Stomach (tissue), 8 donors: ENCODE measurements at regions not wholly inside any gene's neighbourhood (a gene's known extent, or its start where the extent isn't known, plus 50 kb on each side); places are given as distances from the start of the nearest gene placed in this dataset.
A peak's percentile ranks its signal among the peaks of the same experiment; 100 is the strongest.

ENCODE experiments used
- DNase-seq, 2 donors: peaks; one replicate each; pipeline versions ENCODE4 v3.0.0 to v3.0.0-alpha.2; 2013 to 2019
- H3K27ac ChIP-seq, 5 donors: fragments of 200-600 bp in 4 of 5; sonication (generic) in 4 of 5; one replicate each; pipeline ENCODE4 v1.5.1; 2013 to 2019; ENCODE audit warnings: mild to moderate bottlenecking in 1 of 5, moderate library complexity in 1 of 5
- H3K27me3 ChIP-seq, 3 donors: fragments of 200-600 bp; sonication (generic); one replicate each; pipeline ENCODE4 v1.5.1; 2017 to 2019; ENCODE audit warnings: mixed run types in 1 of 3
- H3K36me3 ChIP-seq, 4 donors: fragments of 200-600 bp; sonication (generic); 1 replicate in 3 of 4; 2 replicates in 1 of 4; pipeline ENCODE4 v1.5.1; 2016 to 2019
- H3K4me1 ChIP-seq, 4 donors: fragments of 200-600 bp; sonication (generic); one replicate each; pipeline ENCODE4 v1.5.1; 2016 to 2019
- H3K4me3 ChIP-seq, 4 donors: fragments of 200-600 bp; sonication (generic) in 3 of 4; one replicate each; pipeline ENCODE4 v1.5.1; 2016 to 2019; ENCODE audit warnings: mild to moderate bottlenecking in 1 of 4
- H3K9me3 ChIP-seq, 4 donors: fragments of 200-600 bp; sonication (generic); one replicate each; pipeline ENCODE4 v1.5.1; 2016 to 2019
- CTCF ChIP-seq, 7 experiments: fragments of 450-650 bp in 4 of 7; fragments of 200-600 bp in 3 of 7; sonication (generic) in 3 of 7; IDR thresholded peaks; one replicate each; pipeline ENCODE4 v1.5.1; 2016 to 2019; ENCODE audit warnings: antibody characterized with exemption in 7 of 7, control low read depth in 2 of 7, mild to moderate bottlenecking in 1 of 7
- EP300 ChIP-seq: sonication (generic); formaldehyde crosslinking; IDR thresholded peaks from one replicate; pipeline ENCODE4 v1.6.1; 2017; ENCODE audit warnings: antibody characterized with exemption
- POLR2A ChIP-seq, 4 donors: fragments of 450-650 bp; IDR thresholded peaks; one replicate each; pipeline ENCODE4 v1.6.1; 2016; ENCODE audit warnings: antibody characterized with exemption in 4 of 4, control low read depth in 2 of 4, mild to moderate bottlenecking in 1 of 4, moderate library complexity in 1 of 4
- POLR2AphosphoS5 ChIP-seq, 3 donors: sonication (generic); formaldehyde crosslinking; IDR thresholded peaks; one replicate each; pipeline ENCODE4 v1.6.1; 2016; ENCODE audit warnings: antibody characterized with exemption in 3 of 3
- WGBS, 5 donors: extraction: QIAGEN DNeasy Blood & Tissue Kit in 3 of 5; methylation state at CpG; one replicate each; pipeline versions ENCODE4 v1.1.5 to v1.1.7; 2013 to 2018; 5-methylcytosine and 5-hydroxymethylcytosine counted together
- intact Hi-C: fragments of 100-400 bp; cut with DNase I; formaldehyde crosslinking; loops from one replicate; pipeline ENCODE4 v1.15.1; 2023; ENCODE audit warnings: low total_unique reads
- donor health status: healthy with polysubstance abuse.
- donor health status: Bipolar disorder and iron deficiency.
- donor health status: healthy.

GRCh38 chr17:73867056-73867455 is 222.8 kb upstream of the SDK2 start:
- Histone ChIP-seq H3K27ac (no peak overlapping the region), H3K36me3 (no peaks in the 10 kb centered on the region), H3K4me1 (no peaks in the 10 kb centered on the region), H3K4me3 (no peak overlapping the region), H3K27me3 (peaks cover 0 to 34% (median 0%) of the 10 kb centered on the region in 3 donors), H3K9me3 (no peaks in the 10 kb centered on the region)
- intact Hi-C loops: no loop called here
- peak in 1 of 2 donors; percentile 20 for DNase-seq
- WGBS, 5 donors: 61 to 82% (median 66%) methylated on average over 12 of the region's 12 CpGs
- TF ChIP-seq POLR2AphosphoS5 (IDR thresholded peaks at IDR 0.05) (no peak), EP300 (no peak), POLR2A (IDR thresholded peaks at IDR 0.05) (no peak), CTCF (IDR thresholded peaks at IDR 0.05) (no peak)

- 81 to 86% (median 83%) methylated on average over 6 of the region's 6 CpGs for WGBS, 5 donors
- no peak for TF ChIP-seq POLR2A (IDR thresholded peaks at IDR 0.05)
- no peak for DNase-seq
- Histone ChIP-seq H3K27me3 (peaks cover 0 to 34% (median 0%) of the 10 kb centered on the region in 3 donors), H3K9me3 (no peaks in the 10 kb centered on the region), H3K27ac (no peak overlapping the region), H3K4me1 (no peaks in the 10 kb centered on the region), H3K4me3 (no peak overlapping the region), H3K36me3 (no peaks in the 10 kb centered on the region)
- intact Hi-C loops: no loop called here
Observed at GRCh38 chr17:73870068-73870467, 225.8 kb upstream of the SDK2 start.

GRCh38 chr17:73870473-73870872 is 226.2 kb upstream of the SDK2 start:
- DNase-seq: no peak
- WGBS, 5 donors: 87 to 100% (median 90%) methylated on average over 1 of the region's 1 CpG
- Histone ChIP-seq H3K9me3 (no peaks in the 10 kb centered on the region), H3K27me3 (peaks cover 0 to 36% (median 0%) of the 10 kb centered on the region in 3 donors), H3K27ac (no peak overlapping the region), H3K4me3 (no peak overlapping the region), H3K4me1 (no peaks in the 10 kb centered on the region), H3K36me3 (no peaks in the 10 kb centered on the region)
- no peak for TF ChIP-seq CTCF (IDR thresholded peaks at IDR 0.05)
- TF ChIP-seq POLR2AphosphoS5 (IDR thresholded peaks at IDR 0.05): no peak
- no peak for TF ChIP-seq POLR2A (IDR thresholded peaks at IDR 0.05)
- TF ChIP-seq EP300: no peak
- intact Hi-C loops: no loop called here

GRCh38 chr17:73872816-73873215 is 228.6 kb upstream of the SDK2 start:
- no peaks in the 10 kb centered on the region for H3K4me1 ChIP-seq
- no peak overlapping the region for H3K27ac ChIP-seq
- TF ChIP-seq CTCF (IDR thresholded peaks at IDR 0.05) (no peak), POLR2A (IDR thresholded peaks at IDR 0.05) (no peak), POLR2AphosphoS5 (IDR thresholded peaks at IDR 0.05) (no peak), EP300 (no peak)
- intact Hi-C loops: no loop called here
- WGBS, 5 donors: 68 to 77% (median 74%) methylated on average over 3 of the region's 3 CpGs
- H3K4me3 ChIP-seq: no peak overlapping the region
- DNase-seq: no peak
- H3K36me3 ChIP-seq: no peaks in the 10 kb centered on the region
- H3K27me3 ChIP-seq: peaks cover 0 to 33% (median 0%) of the 10 kb centered on the region in 3 donors
- no peaks in the 10 kb centered on the region for H3K9me3 ChIP-seq

- Histone ChIP-seq H3K27me3 (peaks cover 0 to 22% (median 0%) of the 10 kb centered on the region in 3 donors), H3K9me3 (no peaks in the 10 kb centered on the region), H3K4me3 (no peak overlapping the region), H3K36me3 (no peaks in the 10 kb centered on the region), H3K27ac (no peak overlapping the region), H3K4me1 (no peaks in the 10 kb centered on the region)
- no peak for DNase-seq
- no peak for TF ChIP-seq CTCF (IDR thresholded peaks at IDR 0.05)
- TF ChIP-seq POLR2AphosphoS5 (IDR thresholded peaks at IDR 0.05): no peak
- no peak for TF ChIP-seq POLR2A (IDR thresholded peaks at IDR 0.05)
- TF ChIP-seq EP300: no peak
- 64 to 80% (median 75%) methylated on average over 5 to 6 of the region's 6 CpGs for WGBS, 5 donors
- intact Hi-C loops: no loop called here
Observed at GRCh38 chr17:73874008-73874720, 229.9 kb upstream of the SDK2 start.
